ENCODE measurements at regions not wholly inside any gene's neighbourhood (a gene's known extent, or its start where the extent isn't known, plus 50 kb on each side); places are given as distances from the start of the nearest gene placed in this dataset.

DNA sequence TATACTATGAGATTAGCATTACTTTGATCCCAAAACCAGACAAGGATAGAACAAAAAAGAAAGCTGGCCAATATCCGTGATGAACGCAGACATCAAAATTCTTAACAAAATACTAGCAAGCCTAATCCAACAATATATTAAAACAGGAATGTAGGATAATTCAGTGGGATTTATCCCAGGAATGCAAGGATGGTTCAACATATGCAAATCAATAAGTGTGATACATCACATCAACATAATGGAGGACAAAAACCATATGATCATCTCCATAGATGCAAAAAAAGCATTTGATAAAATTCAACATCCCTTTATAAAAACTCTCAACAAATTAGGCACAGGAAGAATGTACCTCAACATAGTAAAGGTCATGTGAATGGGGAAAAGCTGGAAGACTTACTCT is 158.5 kb downstream of the KCNE4 start:
- TF ChIP-seq CHD2 (IDR thresholded peaks at IDR 0.05; ENCODE audit: low read length, partially characterized antibody) (no peak), FOXJ3 (CRISPR knock-in tag; IDR thresholded peaks at IDR 0.05) (no peak), YY1 (IDR thresholded peaks at IDR 0.05; ENCODE audit: low read depth) (no peak), POLR2AphosphoS5 (IDR thresholded peaks at IDR 0.05; ENCODE audit: low read depth, low read length) (no peak)
- TF ChIP-seq, protein P1, sequence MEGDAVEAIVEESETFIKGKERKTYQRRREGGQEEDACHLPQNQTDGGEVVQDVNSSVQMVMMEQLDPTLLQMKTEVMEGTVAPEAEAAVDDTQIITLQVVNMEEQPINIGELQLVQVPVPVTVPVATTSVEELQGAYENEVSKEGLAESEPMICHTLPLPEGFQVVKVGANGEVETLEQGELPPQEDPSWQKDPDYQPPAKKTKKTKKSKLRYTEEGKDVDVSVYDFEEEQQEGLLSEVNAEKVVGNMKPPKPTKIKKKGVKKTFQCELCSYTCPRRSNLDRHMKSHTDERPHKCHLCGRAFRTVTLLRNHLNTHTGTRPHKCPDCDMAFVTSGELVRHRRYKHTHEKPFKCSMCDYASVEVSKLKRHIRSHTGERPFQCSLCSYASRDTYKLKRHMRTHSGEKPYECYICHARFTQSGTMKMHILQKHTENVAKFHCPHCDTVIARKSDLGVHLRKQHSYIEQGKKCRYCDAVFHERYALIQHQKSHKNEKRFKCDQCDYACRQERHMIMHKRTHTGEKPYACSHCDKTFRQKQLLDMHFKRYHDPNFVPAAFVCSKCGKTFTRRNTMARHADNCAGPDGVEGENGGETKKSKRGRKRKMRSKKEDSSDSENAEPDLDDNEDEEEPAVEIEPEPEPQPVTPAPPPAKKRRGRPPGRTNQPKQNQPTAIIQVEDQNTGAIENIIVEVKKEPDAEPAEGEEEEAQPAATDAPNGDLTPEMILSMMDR (IDR thresholded peaks at IDR 0.05): no peak
- TF ChIP-seq, protein P2, sequence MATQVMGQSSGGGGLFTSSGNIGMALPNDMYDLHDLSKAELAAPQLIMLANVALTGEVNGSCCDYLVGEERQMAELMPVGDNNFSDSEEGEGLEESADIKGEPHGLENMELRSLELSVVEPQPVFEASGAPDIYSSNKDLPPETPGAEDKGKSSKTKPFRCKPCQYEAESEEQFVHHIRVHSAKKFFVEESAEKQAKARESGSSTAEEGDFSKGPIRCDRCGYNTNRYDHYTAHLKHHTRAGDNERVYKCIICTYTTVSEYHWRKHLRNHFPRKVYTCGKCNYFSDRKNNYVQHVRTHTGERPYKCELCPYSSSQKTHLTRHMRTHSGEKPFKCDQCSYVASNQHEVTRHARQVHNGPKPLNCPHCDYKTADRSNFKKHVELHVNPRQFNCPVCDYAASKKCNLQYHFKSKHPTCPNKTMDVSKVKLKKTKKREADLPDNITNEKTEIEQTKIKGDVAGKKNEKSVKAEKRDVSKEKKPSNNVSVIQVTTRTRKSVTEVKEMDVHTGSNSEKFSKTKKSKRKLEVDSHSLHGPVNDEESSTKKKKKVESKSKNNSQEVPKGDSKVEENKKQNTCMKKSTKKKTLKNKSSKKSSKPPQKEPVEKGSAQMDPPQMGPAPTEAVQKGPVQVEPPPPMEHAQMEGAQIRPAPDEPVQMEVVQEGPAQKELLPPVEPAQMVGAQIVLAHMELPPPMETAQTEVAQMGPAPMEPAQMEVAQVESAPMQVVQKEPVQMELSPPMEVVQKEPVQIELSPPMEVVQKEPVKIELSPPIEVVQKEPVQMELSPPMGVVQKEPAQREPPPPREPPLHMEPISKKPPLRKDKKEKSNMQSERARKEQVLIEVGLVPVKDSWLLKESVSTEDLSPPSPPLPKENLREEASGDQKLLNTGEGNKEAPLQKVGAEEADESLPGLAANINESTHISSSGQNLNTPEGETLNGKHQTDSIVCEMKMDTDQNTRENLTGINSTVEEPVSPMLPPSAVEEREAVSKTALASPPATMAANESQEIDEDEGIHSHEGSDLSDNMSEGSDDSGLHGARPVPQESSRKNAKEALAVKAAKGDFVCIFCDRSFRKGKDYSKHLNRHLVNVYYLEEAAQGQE (IDR thresholded peaks at IDR 0.05; ENCODE audit: low read depth, low read length): no peak
- TF ChIP-seq, protein P3, sequence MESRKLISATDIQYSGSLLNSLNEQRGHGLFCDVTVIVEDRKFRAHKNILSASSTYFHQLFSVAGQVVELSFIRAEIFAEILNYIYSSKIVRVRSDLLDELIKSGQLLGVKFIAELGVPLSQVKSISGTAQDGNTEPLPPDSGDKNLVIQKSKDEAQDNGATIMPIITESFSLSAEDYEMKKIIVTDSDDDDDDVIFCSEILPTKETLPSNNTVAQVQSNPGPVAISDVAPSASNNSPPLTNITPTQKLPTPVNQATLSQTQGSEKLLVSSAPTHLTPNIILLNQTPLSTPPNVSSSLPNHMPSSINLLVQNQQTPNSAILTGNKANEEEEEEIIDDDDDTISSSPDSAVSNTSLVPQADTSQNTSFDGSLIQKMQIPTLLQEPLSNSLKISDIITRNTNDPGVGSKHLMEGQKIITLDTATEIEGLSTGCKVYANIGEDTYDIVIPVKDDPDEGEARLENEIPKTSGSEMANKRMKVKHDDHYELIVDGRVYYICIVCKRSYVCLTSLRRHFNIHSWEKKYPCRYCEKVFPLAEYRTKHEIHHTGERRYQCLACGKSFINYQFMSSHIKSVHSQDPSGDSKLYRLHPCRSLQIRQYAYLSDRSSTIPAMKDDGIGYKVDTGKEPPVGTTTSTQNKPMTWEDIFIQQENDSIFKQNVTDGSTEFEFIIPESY (IDR thresholded peaks at IDR 0.05; ENCODE audit: borderline replicate concordance, low read depth): no peak
- TF ChIP-seq, protein P4, sequence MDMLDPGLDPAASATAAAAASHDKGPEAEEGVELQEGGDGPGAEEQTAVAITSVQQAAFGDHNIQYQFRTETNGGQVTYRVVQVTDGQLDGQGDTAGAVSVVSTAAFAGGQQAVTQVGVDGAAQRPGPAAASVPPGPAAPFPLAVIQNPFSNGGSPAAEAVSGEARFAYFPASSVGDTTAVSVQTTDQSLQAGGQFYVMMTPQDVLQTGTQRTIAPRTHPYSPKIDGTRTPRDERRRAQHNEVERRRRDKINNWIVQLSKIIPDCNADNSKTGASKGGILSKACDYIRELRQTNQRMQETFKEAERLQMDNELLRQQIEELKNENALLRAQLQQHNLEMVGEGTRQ (IDR thresholded peaks at IDR 0.05; ENCODE audit: borderline replicate concordance, low read depth, low read length): no peak

All from SK-N-SH (cell line).